Neural progenitor cell (in vitro differentiated cells): ENCODE measurements at regions not wholly inside any gene's neighbourhood (a gene's known extent, or its start where the extent isn't known, plus 50 kb on each side); places are given as distances from the start of the nearest gene placed in this dataset.

Experiments
- CTCF ChIP-seq: fragments of 200-600 bp; sonication (generic); IDR thresholded peaks from 2 replicates; pipeline ENCODE4 v1.5.1; 2017; ENCODE audit warnings: antibody characterized with exemption, mild to moderate bottlenecking
- EZH2 ChIP-seq: fragments of 200-600 bp; sonication (generic); IDR thresholded peaks from 2 replicates; pipeline ENCODE4 v1.6.1; 2017; ENCODE audit warnings: antibody characterized with exemption, mild to moderate bottlenecking, moderate library complexity

GRCh38 chr4:12071316-12071715, 642.6 kb upstream of the HS3ST1 start:
- no peak for TF ChIP-seq CTCF
- TF ChIP-seq EZH2 = no peak
